ENCODE measurements at regions not wholly inside any gene's neighbourhood (a gene's known extent, or its start where the extent isn't known, plus 50 kb on each side); places are given as distances from the start of the nearest gene placed in this dataset.

DNA sequence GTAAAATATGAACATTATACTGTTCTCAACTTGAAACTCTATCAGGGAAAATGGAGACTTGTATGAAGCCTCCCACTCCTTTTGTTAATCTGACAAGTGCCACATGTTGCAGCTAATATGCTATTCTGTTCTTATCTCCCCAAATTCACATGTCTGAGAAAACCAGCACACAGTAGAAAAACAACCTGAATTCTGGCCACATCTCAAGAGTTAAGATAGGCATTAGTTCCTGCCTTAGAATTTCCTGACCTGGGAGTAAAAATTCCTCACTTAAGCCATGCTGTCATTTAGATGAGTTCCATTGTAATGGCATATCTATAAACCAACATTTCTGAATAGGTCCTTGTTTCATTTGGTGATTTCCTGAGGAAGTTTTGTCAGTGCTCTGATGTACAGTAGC, 1098.5 kb downstream of the EFNB2 start:
- H3K27ac ChIP-seq (replicated peaks; ENCODE audit: low read length), result no peak overlapping the region
- no peak overlapping the region for H3K9ac ChIP-seq (ENCODE audit: low read depth, low read length, poor library complexity)
- H2BK15ac ChIP-seq (ENCODE audit: low read length), result no peak overlapping the region
- no peak overlapping the region for H2BK5ac ChIP-seq (ENCODE audit: low read length)
- no peak overlapping the region for H3K4me3 ChIP-seq (ENCODE audit: low read length in 2 of 2)
- H3K4me1 ChIP-seq (ENCODE audit: control insufficient read depth in 2 of 2, insufficient read depth in 1 of 2, low read depth in 1 of 2, low read length in 2 of 2), result no peaks in the 10 kb centered on the region
- no peak overlapping the region for H3K14ac ChIP-seq (ENCODE audit: low read length)
- no peak overlapping the region for H4K91ac ChIP-seq (ENCODE audit: low read depth, low read length, poor library complexity)
- H3K4ac ChIP-seq (ENCODE audit: low read length), result no peak overlapping the region
- no peak overlapping the region for H2BK120ac ChIP-seq (ENCODE audit: low read depth, low read length)
- no peak overlapping the region for H4K8ac ChIP-seq (ENCODE audit: low read depth, low read length)
- peak overlapping the region; percentile 7 for H2AFZ ChIP-seq (ENCODE audit: low read length)
- no peak for DNase-seq (ENCODE audit: low spot score)
- no peaks in the 10 kb centered on the region for H3K36me3 ChIP-seq (replicated peaks in 1 of 2; ENCODE audit: control insufficient read depth in 2 of 2, insufficient read depth in 2 of 2, low read length in 2 of 2)
- H3K9me3 ChIP-seq (replicated peaks in 1 of 2; ENCODE audit: control insufficient read depth in 2 of 2, insufficient read depth in 1 of 2, low read depth in 1 of 2, low read length in 2 of 2), result no peaks in the 10 kb centered on the region
- no peak overlapping the region for H3K4me2 ChIP-seq (ENCODE audit: insufficient read depth, low read length, poor library complexity, severe bottlenecking)
- no peak overlapping the region for H2BK12ac ChIP-seq (ENCODE audit: low read length)
- no peak overlapping the region for H3K23ac ChIP-seq (ENCODE audit: low read depth, low read length, poor library complexity)
- no peaks in the 10 kb centered on the region for H3K27me3 ChIP-seq (ENCODE audit: control insufficient read depth in 3 of 3, insufficient read depth in 3 of 3, low read depth in 1 of 3, low read length in 3 of 3)
- no peak overlapping the region for H3K18ac ChIP-seq (ENCODE audit: low read length)
- no peak overlapping the region for H2AK5ac ChIP-seq (ENCODE audit: low read depth, low read length)
- no peaks in the 10 kb centered on the region for H3K79me1 ChIP-seq (ENCODE audit: low read depth, low read length)

DNA sequence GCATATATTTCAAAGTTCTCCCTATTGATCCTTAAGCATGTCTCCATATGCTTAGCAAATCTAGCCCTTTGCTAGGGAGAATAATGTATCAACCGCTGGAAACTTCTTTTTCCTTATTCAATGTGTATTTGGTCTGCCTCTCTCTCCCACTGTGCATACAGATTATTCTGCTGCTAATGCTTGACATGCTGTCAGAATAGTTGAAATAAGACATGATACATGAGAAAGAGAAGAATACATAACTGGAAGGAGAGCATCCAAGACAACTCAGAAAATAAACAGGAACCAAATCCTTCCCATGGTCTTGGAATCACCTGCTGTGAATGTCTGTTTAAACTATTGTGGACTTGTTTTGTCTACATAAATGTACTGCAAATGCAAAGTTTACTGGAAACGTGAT, 1103.0 kb downstream of the EFNB2 start:
- Histone ChIP-seq H4K8ac (ENCODE audit: low read depth, low read length) (no peak overlapping the region), H2AFZ (ENCODE audit: low read length) (peak overlapping the region; percentile 78), H3K27ac (replicated peaks; ENCODE audit: low read length) (no peak overlapping the region), H3K4ac (ENCODE audit: low read length) (no peak overlapping the region), H3K9ac (ENCODE audit: low read depth, low read length, poor library complexity) (no peak overlapping the region), H4K91ac (ENCODE audit: low read depth, low read length, poor library complexity) (no peak overlapping the region), H3K79me1 (ENCODE audit: low read depth, low read length) (no peaks in the 10 kb centered on the region), H3K9me3 (replicated peaks in 1 of 2; ENCODE audit: control insufficient read depth in 2 of 2, insufficient read depth in 1 of 2, low read depth in 1 of 2, low read length in 2 of 2) (no peaks in the 10 kb centered on the region), H3K4me2 (ENCODE audit: insufficient read depth, low read length, poor library complexity, severe bottlenecking) (no peak overlapping the region), H3K14ac (ENCODE audit: low read length) (no peak overlapping the region), H3K18ac (ENCODE audit: low read length) (no peak overlapping the region), H3K4me3 (ENCODE audit: low read length in 2 of 2) (no peak overlapping the region), H3K23ac (ENCODE audit: low read depth, low read length, poor library complexity) (no peak overlapping the region), H2BK12ac (ENCODE audit: low read length) (no peak overlapping the region), H2AK5ac (ENCODE audit: low read depth, low read length) (no peak overlapping the region), H3K27me3 (ENCODE audit: control insufficient read depth in 3 of 3, insufficient read depth in 3 of 3, low read depth in 1 of 3, low read length in 3 of 3) (no peaks in the 10 kb centered on the region), H2BK120ac (ENCODE audit: low read depth, low read length) (no peak overlapping the region), H3K4me1 (ENCODE audit: control insufficient read depth in 2 of 2, insufficient read depth in 1 of 2, low read depth in 1 of 2, low read length in 2 of 2) (no peaks in the 10 kb centered on the region), H3K36me3 (replicated peaks in 1 of 2; ENCODE audit: control insufficient read depth in 2 of 2, insufficient read depth in 2 of 2, low read length in 2 of 2) (no peaks in the 10 kb centered on the region), H2BK5ac (ENCODE audit: low read length) (no peak overlapping the region), H2BK15ac (ENCODE audit: low read length) (no peak overlapping the region)
- no CpG with 5 or more reads among the region's 2 CpGs for WGBS, 2 donors (ENCODE audit: extremely low coverage in 2 of 2, insufficient read length in 2 of 2, insufficient replicate concordance in 1 of 2)
- no peak for DNase-seq (ENCODE audit: low spot score)

DNA sequence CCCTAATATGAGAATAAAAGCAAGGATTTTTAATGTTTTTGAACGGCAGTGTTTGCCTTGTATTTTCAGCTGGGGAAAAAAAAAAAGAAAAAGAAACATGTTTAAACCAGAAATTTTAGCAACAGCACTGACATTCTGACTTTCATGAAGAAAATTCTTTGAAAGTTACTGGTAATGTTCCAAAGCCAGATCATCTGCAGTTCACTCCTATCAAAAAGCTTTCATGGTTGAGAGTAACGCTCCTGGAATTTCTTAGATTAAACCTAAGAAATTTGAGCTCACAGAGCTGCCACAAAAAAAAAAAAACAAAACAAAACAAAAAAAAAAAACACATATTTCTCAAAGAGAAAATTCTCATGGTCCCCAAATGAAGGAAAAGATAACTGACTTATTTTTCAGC, 1106.7 kb downstream of the EFNB2 start:
- Histone ChIP-seq H3K79me1 (ENCODE audit: low read depth, low read length) (no peaks in the 10 kb centered on the region), H3K23ac (ENCODE audit: low read depth, low read length, poor library complexity) (no peak overlapping the region), H3K4me1 (ENCODE audit: control insufficient read depth in 2 of 2, insufficient read depth in 1 of 2, low read depth in 1 of 2, low read length in 2 of 2) (no peaks in the 10 kb centered on the region), H3K4me3 (ENCODE audit: low read length in 2 of 2) (no peak overlapping the region), H3K36me3 (replicated peaks in 1 of 2; ENCODE audit: control insufficient read depth in 2 of 2, insufficient read depth in 2 of 2, low read length in 2 of 2) (no peaks in the 10 kb centered on the region), H4K8ac (ENCODE audit: low read depth, low read length) (no peak overlapping the region), H3K9ac (ENCODE audit: low read depth, low read length, poor library complexity) (no peak overlapping the region), H4K91ac (ENCODE audit: low read depth, low read length, poor library complexity) (no peak overlapping the region), H2BK15ac (ENCODE audit: low read length) (no peak overlapping the region), H2BK5ac (ENCODE audit: low read length) (no peak overlapping the region), H3K18ac (ENCODE audit: low read length) (no peak overlapping the region), H3K27ac (replicated peaks; ENCODE audit: low read length) (no peak overlapping the region), H2BK120ac (ENCODE audit: low read depth, low read length) (no peak overlapping the region), H2AFZ (ENCODE audit: low read length) (no peak overlapping the region), H3K27me3 (ENCODE audit: control insufficient read depth in 3 of 3, insufficient read depth in 3 of 3, low read depth in 1 of 3, low read length in 3 of 3) (no peaks in the 10 kb centered on the region), H3K4me2 (ENCODE audit: insufficient read depth, low read length, poor library complexity, severe bottlenecking) (no peak overlapping the region), H3K9me3 (replicated peaks in 1 of 2; ENCODE audit: control insufficient read depth in 2 of 2, insufficient read depth in 1 of 2, low read depth in 1 of 2, low read length in 2 of 2) (no peaks in the 10 kb centered on the region), H2BK12ac (ENCODE audit: low read length) (no peak overlapping the region), H2AK5ac (ENCODE audit: low read depth, low read length) (no peak overlapping the region), H3K4ac (ENCODE audit: low read length) (no peak overlapping the region), H3K14ac (ENCODE audit: low read length) (no peak overlapping the region)
- WGBS, 2 donors (ENCODE audit: extremely low coverage in 2 of 2, insufficient read length in 2 of 2, insufficient replicate concordance in 1 of 2), result no CpG with 5 or more reads among the region's 2 CpGs
- no peak for DNase-seq (ENCODE audit: low spot score)

DNA sequence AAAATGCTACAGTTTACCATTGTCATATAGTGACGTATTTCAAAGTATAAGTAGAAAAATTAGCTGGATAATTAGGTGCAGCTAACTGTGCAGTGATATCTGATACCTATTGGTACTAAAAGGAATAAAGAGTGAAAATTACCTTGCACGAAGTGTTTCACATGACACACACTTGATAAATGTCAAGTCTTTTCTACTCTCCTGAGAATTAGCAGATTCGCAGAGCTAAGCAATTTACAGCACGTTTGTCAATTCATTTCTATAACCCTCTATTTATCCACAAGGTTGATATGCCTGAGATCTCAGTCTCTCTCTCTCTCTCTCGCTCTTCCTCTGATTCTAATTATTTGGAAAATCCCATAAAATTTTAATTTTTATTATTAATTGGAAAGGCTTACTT, 1109.0 kb downstream of the EFNB2 start:
- DNase-seq (ENCODE audit: low spot score), result no peak
- no peak overlapping the region for H2BK12ac ChIP-seq (ENCODE audit: low read length)
- H2BK15ac ChIP-seq (ENCODE audit: low read length), result no peak overlapping the region
- no peak overlapping the region for H3K4me2 ChIP-seq (ENCODE audit: insufficient read depth, low read length, poor library complexity, severe bottlenecking)
- H2BK5ac ChIP-seq (ENCODE audit: low read length), result no peak overlapping the region
- no peak overlapping the region for H4K91ac ChIP-seq (ENCODE audit: low read depth, low read length, poor library complexity)
- no peak overlapping the region for H3K14ac ChIP-seq (ENCODE audit: low read length)
- H3K4me1 ChIP-seq (ENCODE audit: control insufficient read depth in 2 of 2, insufficient read depth in 1 of 2, low read depth in 1 of 2, low read length in 2 of 2), result no peaks in the 10 kb centered on the region
- no peaks in the 10 kb centered on the region for H3K79me1 ChIP-seq (ENCODE audit: low read depth, low read length)
- no peaks in the 10 kb centered on the region for H3K27me3 ChIP-seq (ENCODE audit: control insufficient read depth in 3 of 3, insufficient read depth in 3 of 3, low read depth in 1 of 3, low read length in 3 of 3)
- H3K18ac ChIP-seq (ENCODE audit: low read length), result no peak overlapping the region
- no peaks in the 10 kb centered on the region for H3K9me3 ChIP-seq (replicated peaks in 1 of 2; ENCODE audit: control insufficient read depth in 2 of 2, insufficient read depth in 1 of 2, low read depth in 1 of 2, low read length in 2 of 2)
- H3K27ac ChIP-seq (replicated peaks; ENCODE audit: low read length), result no peak overlapping the region
- no peak overlapping the region for H3K4ac ChIP-seq (ENCODE audit: low read length)
- H3K36me3 ChIP-seq (replicated peaks in 1 of 2; ENCODE audit: control insufficient read depth in 2 of 2, insufficient read depth in 2 of 2, low read length in 2 of 2), result no peaks in the 10 kb centered on the region
- H2AK5ac ChIP-seq (ENCODE audit: low read depth, low read length), result no peak overlapping the region
- no peak overlapping the region for H3K23ac ChIP-seq (ENCODE audit: low read depth, low read length, poor library complexity)
- WGBS, 2 donors (ENCODE audit: extremely low coverage in 2 of 2, insufficient read length in 2 of 2, insufficient replicate concordance in 1 of 2), result no CpG with 5 or more reads among the region's 5 CpGs
- no peak overlapping the region for H3K9ac ChIP-seq (ENCODE audit: low read depth, low read length, poor library complexity)
- no peak overlapping the region for H2BK120ac ChIP-seq (ENCODE audit: low read depth, low read length)
- no peak overlapping the region for H3K4me3 ChIP-seq (ENCODE audit: low read length in 2 of 2)
- H2AFZ ChIP-seq (ENCODE audit: low read length), result no peak overlapping the region
- no peak overlapping the region for H4K8ac ChIP-seq (ENCODE audit: low read depth, low read length)

Measured in neuronal stem cell (in vitro differentiated cells).